AG08395 (cell line): ENCODE measurements at regions not wholly inside any gene's neighbourhood (a gene's known extent, or its start where the extent isn't known, plus 50 kb on each side); places are given as distances from the start of the nearest gene placed in this dataset.

Source experiments
- DNase-seq: peaks from one replicate; pipeline ENCODE4 v3.0.0; 2012; ENCODE audit warnings: mixed read lengths, low spot score

DNA sequence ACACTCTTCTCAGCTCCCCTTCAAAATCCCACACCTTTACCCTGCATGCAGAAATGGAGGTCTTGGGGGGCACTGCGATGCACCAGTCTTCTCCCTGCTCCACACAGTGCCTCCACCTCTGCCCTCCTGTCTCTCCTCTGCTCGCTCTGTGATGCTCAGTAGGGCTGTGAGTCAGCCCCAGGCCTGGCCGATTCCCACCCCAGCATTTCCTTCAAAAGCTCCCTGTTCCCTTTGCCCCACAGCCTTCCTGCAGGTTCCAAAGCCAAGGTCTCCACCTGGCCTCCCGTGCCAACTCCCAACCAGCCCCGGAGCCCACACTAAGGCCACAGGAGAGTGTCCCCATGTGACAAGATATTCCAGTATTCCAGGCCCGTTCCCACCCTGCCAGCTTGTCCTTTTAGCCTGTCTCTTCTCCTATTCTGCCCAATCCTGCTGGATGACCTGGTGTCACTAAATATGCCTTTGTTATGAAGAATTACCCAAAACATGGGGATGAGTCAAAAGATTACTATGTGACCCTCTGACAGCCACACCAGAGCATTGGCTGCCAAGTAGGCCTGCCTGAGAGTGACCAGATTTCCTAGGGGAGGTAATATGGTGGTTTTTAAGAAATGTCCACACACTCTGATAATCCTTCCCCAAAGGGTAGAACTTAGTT lies 118.9 kb upstream of the NXT1 start:
- DNase-seq, result peak; percentile 66

DNA sequence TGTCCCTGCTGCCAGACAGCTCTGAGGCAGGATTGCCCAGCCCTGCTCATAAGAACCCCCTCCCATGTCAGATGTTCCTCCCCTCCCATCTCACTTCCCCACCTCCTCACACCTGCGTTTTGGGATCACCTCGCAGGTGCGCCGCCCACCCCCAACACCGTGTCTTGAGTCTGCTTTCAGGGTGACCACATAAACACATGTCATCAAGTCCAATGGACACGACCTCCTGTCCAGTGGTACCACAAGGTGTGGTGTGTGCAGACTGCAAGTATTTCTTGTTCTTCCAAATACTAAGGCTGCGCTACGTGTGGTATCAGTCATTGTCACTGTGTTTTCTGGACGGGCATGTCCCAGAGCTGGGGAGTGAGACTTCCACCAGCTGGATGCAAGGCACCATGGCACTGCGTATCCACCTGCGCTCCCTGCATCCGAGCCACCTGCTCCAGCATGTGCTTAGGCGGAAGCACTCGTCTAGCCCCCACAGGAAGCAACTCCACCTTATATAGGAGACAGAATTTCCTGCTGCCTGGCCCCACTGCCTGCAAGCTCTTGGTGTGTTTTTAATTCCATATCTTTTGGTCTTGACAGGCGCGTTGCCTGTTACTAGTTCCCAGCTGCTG lies 119.7 kb upstream of the NXT1 start:
- DNase-seq, result no peak

DNA sequence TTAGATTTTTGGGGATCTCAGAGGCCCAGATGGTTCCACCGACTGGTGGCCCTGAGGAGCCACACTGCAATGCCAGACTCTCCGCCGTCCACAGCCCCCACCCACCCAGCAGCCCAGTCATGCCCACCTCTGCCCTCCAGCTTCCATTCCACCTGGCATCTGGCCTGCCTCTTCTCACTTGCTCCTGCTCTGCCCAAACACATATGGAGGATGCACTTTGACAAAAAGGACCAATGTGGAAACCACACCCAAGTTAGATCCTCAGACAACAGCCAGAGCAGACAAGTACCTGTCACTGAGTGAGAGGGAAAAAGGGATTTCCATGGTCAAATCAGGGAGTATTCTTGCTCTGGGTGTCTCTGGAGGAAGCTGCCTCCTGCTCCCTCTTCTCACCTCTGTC lies 120.6 kb upstream of the NXT1 start:
- DNase-seq, result no peak

DNA sequence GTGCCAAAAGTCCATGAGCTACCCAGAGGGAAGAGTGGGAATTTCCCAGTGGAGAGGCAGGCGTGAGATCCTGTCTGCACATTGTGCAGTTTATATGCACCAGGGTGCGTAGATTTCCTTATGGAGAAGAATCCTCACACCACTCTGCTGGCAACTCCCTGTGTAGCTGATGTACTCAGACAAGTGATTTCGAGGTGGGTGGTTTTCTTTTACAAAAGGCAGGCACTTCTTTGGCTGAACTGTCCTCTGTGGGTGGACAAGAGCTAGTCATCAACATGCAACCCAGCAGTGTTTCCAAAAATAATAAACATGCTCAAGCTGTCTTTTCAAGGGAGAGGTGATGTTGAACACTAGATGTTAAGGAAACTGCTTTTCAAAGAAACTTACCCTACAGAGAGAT lies 121.7 kb upstream of the NXT1 start:
- peak; percentile 52 for DNase-seq

DNA sequence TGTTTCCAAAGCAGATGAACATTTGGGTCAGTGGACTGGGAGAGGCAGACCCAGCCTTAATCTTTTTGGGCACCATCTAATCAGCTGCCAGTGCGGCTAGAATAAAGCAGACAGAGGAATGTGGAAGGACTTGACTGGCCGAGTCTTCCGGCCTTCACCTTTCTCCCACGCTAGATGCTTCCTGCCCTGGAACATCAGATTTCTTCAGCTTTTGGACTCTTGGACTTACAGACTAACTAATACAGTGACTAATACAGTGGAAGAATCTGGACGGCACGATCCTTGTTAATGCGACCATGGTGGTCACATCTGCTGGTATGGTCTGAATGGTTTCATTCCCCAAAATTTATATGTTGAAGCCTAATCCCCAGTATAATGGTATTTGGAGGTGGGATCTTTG lies 122.6 kb upstream of the NXT1 start:
- no peak for DNase-seq

DNA sequence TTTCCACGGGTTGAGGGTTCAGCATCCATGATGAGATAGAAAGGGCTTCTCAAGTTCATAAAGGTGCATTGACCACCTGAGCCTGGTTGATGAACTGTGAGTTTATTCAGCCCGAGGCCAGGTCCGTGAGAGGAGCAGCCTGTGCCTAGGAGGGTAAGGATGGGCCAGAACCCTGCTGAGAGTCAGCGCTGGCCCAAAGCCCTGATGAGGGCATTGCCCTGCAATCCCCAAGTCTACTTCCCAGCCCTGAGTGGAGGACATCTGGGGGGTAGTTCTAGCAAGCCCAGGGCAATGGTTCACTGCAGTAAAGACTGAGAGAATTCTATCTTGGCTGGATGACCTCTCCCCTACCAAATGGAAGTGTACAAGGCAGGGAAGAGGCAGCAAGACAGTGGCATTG lies 123.3 kb upstream of the NXT1 start:
- no peak for DNase-seq

DNA sequence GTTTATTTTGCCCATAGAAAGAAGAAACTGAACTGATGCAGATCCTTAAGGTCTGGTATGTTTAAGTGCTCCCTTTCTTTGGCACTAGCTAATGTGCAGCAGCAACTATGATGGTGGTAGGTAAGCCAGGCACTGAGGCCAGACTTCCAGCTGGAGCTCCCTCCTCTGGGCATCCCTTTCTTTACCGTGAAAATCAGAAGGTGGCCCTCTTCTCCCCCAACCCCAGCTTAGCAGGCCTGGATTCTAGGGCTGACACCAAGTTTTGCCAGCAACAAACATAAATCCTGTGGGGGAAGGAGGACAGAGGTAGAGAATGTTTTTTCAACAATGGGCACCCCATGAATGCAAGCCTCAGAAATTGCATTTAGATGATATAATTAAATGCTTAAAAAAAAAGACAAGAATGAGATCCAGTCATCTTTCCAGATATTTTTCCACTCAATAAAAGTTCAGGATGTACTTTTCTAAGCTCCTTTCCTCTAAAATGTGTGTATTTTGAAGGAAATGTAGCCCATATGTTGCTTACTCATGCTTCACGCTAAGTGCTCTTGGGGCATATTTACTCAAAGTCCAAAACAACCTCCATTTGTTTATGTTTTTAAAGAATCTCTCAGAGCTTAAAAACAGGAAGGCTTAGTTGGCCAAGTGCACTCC lies 123.9 kb upstream of the NXT1 start:
- DNase-seq, result no peak

DNA sequence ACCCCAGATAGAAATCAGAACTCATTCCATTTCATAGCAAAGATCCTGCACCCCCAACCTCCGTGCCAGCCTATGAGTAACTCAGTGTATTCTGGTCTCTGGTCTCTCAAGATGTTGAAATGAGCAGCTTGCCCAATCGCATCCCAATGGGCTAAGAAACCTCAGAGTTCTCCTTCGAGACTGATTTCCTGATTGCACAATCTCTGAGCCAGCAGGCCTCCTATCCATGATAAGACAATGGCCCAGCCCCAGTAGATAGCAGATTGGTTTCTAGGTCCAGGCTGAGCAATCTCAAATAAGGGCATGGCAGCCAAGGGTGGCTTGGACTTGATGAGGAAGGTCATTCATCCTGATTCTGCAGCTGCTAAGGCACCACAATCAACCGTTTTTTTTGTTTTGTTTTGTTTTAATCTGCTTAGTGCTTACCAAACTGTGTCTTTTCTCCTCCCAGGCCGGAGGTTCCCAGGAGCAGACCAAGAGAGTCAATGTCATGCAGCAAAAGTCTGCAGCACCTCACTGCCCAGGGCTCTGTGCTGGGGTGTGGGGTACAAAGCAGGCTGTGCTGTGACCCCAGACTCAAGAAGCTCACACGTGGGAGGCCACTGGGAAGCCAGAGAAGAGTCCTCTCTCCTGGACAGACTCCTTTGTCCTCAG lies 125.1 kb upstream of the NXT1 start:
- DNase-seq, result peak; percentile 90

DNA sequence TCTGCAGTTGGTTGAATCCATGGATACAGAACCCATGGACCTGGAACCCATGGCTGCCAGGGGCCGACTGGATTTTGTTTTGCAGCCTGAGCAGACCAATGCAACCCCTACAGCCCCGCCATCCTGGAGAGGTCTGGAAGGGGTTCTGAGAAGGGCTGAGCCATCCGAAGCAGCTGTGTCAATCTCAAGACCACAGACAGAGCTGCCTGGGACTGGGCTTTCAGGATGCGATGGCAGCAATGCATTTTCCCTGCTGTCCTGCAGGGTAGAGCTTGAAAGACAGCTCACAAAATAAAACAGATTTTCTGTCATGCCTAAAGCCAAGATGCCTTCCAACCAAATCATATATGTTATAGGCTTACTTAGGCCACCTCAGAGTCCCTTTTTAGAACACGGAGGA lies 125.8 kb upstream of the NXT1 start:
- DNase-seq, result no peak

DNA sequence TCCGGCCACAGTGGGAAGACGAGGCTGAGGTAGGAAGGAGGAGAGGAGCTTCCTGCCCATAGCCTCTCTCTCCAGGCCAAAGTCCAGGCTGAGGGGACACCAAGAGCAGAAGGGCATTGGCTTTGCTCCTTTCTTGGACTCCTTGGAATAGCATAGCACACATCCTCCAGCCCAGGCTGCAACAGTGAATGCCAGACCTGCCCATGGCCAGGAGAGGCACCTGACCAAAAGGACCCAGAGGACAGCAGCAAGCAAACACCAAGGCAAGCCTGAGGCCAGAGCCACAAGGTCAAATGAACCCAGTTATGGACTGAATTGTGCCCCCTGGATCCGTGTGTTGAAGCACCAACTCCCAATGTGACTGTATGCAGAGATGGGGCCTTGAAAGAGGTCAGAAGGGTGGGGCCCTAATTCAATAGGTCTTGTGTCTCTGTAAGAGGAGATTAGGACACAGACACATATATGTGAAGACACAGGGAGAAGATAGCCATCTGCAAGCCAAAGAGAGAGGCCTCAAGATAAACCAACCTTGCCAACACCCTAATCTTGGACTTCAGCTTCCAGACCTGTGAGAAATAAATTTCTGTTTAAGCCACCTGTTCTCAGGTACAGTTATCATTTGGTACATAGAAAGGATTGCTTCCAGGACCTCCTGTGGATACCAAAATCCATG lies 126.5 kb upstream of the NXT1 start:
- no peak for DNase-seq

DNA sequence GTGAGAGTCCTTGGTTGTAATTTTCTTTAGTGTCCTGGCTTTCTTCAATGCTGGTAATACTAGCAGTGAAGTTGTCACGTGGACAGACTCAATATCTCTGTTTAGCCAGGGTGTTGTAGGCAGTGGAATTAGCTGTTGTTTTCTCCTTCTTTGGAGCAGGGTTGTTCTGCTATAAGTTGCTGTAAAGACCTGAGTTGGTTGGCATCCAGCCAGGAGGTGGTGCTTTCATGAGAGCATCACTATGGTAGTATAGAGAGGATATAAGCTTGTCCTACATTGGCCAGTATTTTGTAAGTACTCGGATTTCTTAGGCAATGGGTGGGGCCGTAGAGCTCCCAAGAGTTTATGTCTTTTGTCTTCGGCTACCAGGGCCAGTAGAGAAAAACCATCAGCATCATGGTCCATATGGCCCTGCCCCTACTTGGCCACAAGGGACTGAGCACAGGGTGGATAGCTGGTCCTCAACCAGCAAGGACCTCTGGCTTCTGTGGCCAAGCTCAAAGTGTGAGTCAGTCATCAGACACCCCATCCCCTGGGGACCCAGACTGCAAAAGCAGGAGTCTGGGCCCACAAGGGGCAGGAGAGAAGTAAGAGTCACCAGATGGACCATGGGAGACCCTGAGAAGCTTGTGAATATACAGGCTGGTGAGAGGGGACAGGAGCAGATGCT lies 127.9 kb upstream of the NXT1 start:
- DNase-seq, result no peak

DNA sequence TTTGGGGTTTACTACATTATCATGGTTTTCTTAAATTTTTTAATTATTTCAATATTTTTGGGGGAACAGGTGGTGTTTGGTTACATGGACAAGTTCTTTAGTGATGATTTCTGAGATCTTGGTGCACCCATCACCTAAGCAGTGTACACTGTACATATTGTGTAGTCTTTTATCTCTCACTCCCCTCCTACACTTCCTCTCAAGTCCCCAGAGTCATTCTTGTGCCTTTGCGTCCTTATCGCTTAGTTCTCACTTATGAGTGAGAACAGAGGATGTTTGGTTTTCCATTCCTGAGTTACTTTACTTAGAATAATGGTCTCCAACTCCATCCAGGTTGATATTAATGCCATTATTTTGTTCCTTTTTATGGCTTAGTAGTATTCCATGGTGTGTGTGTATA lies 130.9 kb upstream of the CD93 start:
- DNase-seq, result no peak

DNA sequence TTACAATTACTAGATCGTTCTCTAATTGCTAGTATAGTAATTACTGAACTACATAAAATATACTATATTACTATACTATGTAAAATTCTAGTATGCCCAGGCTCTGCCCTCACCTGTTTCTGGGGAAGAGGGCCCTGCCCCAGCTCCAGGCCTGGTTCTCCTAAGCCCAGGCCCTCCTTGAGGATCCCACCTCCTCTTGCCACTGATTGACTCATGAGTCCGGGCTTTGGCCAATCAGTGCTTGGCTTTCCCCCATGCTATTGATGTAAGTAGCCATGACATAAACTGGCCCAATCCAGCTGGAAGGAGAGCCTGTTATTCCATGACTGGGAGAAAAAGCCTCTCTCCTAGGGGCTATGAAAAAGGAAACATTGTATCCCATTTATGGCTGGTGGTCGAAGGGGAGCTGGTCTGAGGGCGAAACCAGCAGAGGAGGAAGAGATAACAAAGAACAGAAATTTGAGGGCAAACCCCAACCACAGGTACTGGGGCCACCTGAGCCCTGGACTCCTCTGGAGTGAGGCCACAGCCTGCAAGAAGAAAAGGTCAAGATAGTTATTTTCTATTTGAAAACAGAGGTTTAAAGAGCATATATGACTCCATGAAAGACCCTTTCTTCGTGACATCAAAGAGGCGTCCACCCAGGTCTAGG lies 129.3 kb upstream of the CD93 start:
- no peak for DNase-seq

DNA sequence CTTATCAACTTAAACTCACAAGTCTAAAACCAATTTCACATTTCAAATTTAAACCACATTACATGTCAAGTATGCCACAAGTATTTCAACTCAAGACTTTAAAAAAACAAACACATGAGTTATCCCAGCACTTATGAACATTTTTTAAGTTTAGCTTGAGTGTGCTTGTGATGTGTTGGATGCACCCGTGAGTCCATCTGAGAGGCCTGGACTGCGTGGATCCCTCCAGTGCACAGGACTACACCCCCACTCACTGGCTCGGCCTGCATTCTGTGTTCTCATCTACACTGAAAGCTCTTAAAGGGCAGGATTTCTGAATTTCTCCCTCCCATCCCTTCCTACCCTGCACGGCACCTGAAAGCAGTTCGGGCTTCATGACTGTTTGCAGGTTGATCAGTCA lies 128.8 kb upstream of the CD93 start:
- no peak for DNase-seq

DNA sequence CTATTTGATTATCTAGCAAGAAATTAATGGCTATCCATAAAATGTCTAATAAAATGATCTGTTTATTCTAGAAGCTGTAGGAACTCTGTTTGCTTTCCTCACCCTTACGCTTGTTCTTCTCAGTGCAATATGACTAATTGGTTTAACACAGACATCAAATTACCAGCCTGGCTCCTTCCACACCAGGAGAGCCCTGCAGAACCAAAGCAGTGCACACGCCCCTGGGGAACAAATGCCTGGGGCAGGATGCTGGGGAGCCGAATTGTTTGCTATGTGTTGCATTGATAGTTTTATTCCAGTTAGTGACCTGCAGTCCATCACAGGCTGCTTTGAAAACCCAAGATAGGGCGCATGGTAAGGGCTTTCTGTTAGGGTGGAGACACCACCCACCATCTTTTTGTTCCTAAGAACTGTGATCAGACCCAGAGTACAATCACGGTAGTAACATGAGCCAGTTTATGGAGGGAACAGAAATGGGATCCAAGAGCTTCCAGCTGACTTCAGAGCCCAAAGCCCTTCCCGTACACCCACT lies 126.4 kb upstream of the CD93 start:
- no peak for DNase-seq

DNA sequence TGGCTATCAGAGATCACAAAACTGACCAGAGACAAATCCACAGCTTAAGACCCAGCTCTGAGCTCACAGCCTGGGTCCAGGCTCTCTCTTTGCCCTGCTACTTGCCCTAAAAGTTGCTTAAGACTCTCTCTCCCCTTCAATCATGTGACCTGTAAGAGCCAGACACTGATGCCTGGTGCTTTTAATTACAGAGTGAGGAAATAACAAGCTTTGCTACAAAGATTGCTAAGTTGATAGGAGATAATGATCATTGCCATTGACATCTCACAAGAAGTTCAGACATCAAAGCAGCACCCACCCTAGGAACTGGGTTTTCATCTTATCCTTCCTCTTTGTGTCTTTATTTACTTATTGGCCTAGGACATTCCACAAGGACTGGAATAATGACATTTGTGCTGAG lies 125.9 kb upstream of the CD93 start:
- no peak for DNase-seq

DNA sequence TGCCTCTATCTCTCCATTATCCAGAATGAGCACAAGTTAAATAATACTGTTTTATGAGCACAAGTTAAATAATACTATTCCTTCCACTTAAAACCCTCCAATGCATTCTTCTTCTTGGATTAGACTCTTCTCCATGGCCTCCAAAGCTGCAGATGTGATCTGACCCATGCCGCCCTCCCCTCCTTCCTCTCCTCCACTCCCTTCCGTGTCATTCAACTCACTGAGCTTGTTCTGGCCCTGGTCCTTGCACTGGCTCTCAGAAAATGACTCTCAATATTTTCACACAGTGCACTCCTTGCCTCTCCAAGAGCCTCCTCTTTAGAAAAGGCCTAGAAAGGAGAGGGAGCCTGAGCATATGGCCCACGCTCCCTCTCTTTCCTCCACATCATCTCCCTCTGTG lies 125.0 kb upstream of the CD93 start:
- DNase-seq, result no peak

DNA sequence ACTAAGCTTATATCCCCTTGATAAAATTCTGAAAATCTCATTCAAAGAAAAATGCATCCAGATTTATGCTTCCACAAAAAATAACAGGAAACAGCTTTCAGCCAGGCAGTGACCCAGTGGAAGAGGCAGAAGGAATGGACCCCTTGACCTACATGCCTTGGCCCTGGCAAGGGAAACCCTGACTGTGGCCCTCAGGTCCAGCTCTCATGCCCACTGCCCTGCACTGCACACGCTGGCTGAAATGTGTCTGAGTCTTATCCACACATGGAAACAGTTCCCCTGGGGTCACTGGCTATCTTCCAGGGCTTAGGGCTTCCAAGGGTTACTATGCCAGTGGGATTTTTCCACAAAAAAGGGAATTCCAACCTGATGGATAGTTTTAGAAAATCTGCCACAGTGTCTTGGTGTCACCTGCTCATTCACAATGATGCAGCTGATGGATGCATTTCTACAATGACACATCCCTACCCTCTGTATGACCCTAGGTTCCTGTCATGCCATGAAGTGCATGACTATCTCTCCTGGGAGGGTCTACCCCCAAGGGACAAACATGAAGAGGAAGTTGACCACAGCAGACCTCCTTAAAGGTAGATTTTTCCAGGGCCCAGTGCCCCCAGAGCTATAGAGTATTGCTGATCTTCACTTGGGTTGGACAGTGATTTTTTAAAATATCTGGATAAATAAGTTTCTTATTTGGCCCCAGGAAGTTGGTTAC lies 121.9 kb upstream of the CD93 start:
- DNase-seq, result no peak

DNA sequence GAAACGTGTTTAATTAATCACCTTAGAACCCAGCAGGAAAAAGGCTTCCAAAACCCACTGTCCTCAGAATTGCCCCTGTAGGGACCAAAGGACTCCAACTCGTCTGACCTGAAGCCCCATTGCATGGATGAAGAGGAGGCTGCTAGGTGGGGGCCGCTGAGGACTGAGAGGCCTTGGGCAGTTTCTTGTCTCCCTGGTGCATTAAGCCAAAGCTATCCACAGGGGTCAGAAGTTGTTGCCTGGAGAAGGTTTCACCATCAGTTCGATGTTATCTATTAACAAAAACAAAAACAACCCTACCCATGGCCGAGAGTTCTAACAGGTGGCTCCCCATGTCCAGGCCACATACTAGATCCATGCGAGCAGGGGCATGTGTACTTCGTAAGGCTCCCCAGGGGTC lies 120.9 kb upstream of the CD93 start:
- DNase-seq, result no peak

DNA sequence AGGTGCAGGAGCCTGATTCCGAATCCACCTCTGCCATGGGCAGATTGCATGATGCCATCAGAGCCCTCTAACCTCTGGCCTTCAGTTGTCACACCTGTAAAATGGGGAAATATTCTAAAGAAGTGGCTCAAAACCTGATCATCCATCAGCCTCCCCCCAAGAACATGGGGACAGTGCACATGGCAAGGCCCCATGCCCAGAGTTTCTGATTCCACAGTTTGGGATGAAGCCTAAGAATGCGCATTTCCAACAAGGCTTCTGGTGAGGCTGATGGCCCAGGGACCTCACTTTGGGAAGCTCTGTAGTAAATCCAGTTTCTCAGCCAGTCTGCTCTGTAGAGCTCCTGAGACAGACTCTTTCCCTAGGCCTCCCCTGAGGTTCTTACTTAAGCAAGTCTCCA lies 119.9 kb upstream of the CD93 start:
- no peak for DNase-seq

DNA sequence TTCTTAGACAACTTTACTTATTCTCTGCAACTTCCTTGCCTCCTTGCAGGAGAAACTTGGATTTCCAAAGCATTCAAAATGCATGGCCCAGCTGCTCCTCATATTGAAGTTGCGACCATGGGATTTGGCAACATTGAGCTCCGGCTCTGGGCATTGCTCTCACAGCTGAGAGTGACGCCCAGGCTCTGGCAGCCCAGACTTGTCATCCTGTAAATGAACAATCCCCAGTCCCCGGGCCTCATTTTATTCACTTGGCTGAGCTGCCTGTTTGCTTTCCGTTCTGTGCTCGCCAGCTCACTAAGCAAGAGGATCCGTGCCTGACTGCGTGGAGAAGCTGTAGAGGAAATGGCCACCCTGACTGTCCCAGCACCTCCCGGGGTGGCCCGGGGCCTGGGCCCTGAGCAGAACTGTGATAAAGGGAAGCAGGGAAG lies 119.5 kb upstream of the CD93 start:
- peak; percentile 47 for DNase-seq
